ENCODE measurements at regions not wholly inside any gene's neighbourhood (a gene's known extent, or its start where the extent isn't known, plus 50 kb on each side); places are given as distances from the start of the nearest gene placed in this dataset.

GRCh38 chr17:73941919-73942530 is 261.5 kb upstream of the RPL38 start:
- TF ChIP-seq CTCF (IDR thresholded peaks at IDR 0.05; ENCODE audit: low read depth, low read length) (no peak), POLR2A (IDR thresholded peaks at IDR 0.05; ENCODE audit: extremely low read depth, insufficient read length) (no peak), MAX (IDR thresholded peaks at IDR 0.05; ENCODE audit: low read depth, low read length) (no peak)
